Small intestine (tissue), 7 donors: ENCODE measurements at regions not wholly inside any gene's neighbourhood (a gene's known extent, or its start where the extent isn't known, plus 50 kb on each side); places are given as distances from the start of the nearest gene placed in this dataset.

ENCODE experiments used
- DNase-seq, 2 donors: peaks; one replicate each; pipeline versions ENCODE4 v3.0.0 to v3.0.0-alpha.2; 2013
- FAIRE-seq: peaks from 2 replicates; lab custom pipeline; 2012; peaks lifted over from hg19 to GRCh38; lab: Jason Lieb, UNC
- H3K27ac ChIP-seq, 3 donors: one replicate each; pipeline ENCODE4 v1.5.1; 2013; ENCODE audit warnings: low read length in 2 of 3, mild to moderate bottlenecking in 2 of 3, control low read depth in 1 of 3, inconsistent platforms in 1 of 3, low read depth in 1 of 3, moderate library complexity in 1 of 3
- H3K27me3 ChIP-seq, 3 donors: one replicate each; pipeline ENCODE4 v1.6.1; 2013; ENCODE audit warnings: low read length in 3 of 3, inconsistent platforms in 1 of 3; ENCODE audit not compliant: control insufficient read depth in 3 of 3, insufficient read depth in 3 of 3
- H3K36me3 ChIP-seq, 3 donors: one replicate each; pipeline ENCODE4 v1.6.1; 2013; ENCODE audit warnings: low read length in 3 of 3, inconsistent platforms in 1 of 3, low read depth in 1 of 3, mild to moderate bottlenecking in 1 of 3, moderate library complexity in 1 of 3; ENCODE audit not compliant: control insufficient read depth in 3 of 3, insufficient read depth in 2 of 3
- H3K4me1 ChIP-seq, 3 donors: one replicate each; pipeline ENCODE4 v1.6.1; 2013; ENCODE audit warnings: low read length in 2 of 3, inconsistent platforms in 1 of 3, low read depth in 1 of 3, mild to moderate bottlenecking in 1 of 3, moderate library complexity in 1 of 3; ENCODE audit not compliant: control insufficient read depth in 3 of 3, insufficient read depth in 2 of 3
- H3K4me3 ChIP-seq, 3 donors: one replicate each; pipeline ENCODE4 v1.5.1; 2013; ENCODE audit warnings: low read length in 3 of 3, control low read depth in 1 of 3, inconsistent platforms in 1 of 3, low read depth in 1 of 3, mild to moderate bottlenecking in 1 of 3, moderate library complexity in 1 of 3
- H3K9me3 ChIP-seq, 2 donors: one replicate each; pipeline ENCODE4 v1.6.1; 2013; ENCODE audit warnings: low read depth in 1 of 2, low read length in 1 of 2; ENCODE audit not compliant: control insufficient read depth in 2 of 2, insufficient read depth in 1 of 2
- WGBS, 3 donors: extraction: QIAGEN DNeasy Blood & Tissue Kit; methylation state at CpG; one replicate each; pipeline ENCODE4 v1.1.7; 2013; 5-methylcytosine and 5-hydroxymethylcytosine counted together
- donor health status: healthy with polysubstance abuse.
- donor health status: control.
- donor health status: control.
- donor health status: Bipolar disorder and iron deficiency.
- donor health status: healthy.

- FAIRE-seq (no peak), DNase-seq (no peak)
- Histone ChIP-seq H3K4me1 (no peaks in the 10 kb centered on the region), H3K27ac (no peak overlapping the region), H3K27me3 (no peaks in the 10 kb centered on the region), H3K4me3 (no peak overlapping the region), H3K36me3 (no peaks in the 10 kb centered on the region), H3K9me3 (no peaks in the 10 kb centered on the region)
- 59 to 70% (median 60%) methylated on average over 8 of the region's 8 CpGs for WGBS, 3 donors
These were observed 281.1 kb downstream of the PTPRU start for GRCh38 chr1:29517251-29518086.

GRCh38 chr1:29516063-29516820, 279.9 kb downstream of the PTPRU start:
- no peak for DNase-seq
- 69 to 82% (median 71%) methylated on average over 5 of the region's 5 CpGs for WGBS, 3 donors

GRCh38 chr1:29515170-29515955, 279.0 kb downstream of the PTPRU start:
- no peaks in the 10 kb centered on the region for H3K4me1 ChIP-seq
- WGBS, 3 donors = 32 to 67% (median 47%) methylated on average over 7 of the region's 7 CpGs
- H3K9me3 ChIP-seq = no peaks in the 10 kb centered on the region
- H3K27ac ChIP-seq = no peak overlapping the region
- H3K27me3 ChIP-seq = peaks cover 0 to 4% (median 0%) of the 10 kb centered on the region in 3 donors
- no peak for FAIRE-seq
- H3K36me3 ChIP-seq = no peaks in the 10 kb centered on the region
- DNase-seq = no peak
- H3K4me3 ChIP-seq = no peak overlapping the region

More at GRCh38 chr1:29516063-29516820, 279.9 kb downstream of the PTPRU start:
- no peak for FAIRE-seq
- peaks cover 0 to 3% (median 0%) of the 10 kb centered on the region in 3 donors for H3K27me3 ChIP-seq
- no peak overlapping the region for H3K27ac ChIP-seq
- H3K4me3 ChIP-seq = no peak overlapping the region
- no peaks in the 10 kb centered on the region for H3K4me1 ChIP-seq
- H3K9me3 ChIP-seq = no peaks in the 10 kb centered on the region
- no peaks in the 10 kb centered on the region for H3K36me3 ChIP-seq

GRCh38 chr1:29514361-29515169, 278.2 kb downstream of the PTPRU start:
- H3K27ac ChIP-seq = no peak overlapping the region
- no peaks in the 10 kb centered on the region for H3K9me3 ChIP-seq
- no peaks in the 10 kb centered on the region for H3K4me1 ChIP-seq
- DNase-seq = no peak
- peaks cover 0 to 4% (median 0%) of the 10 kb centered on the region in 3 donors for H3K27me3 ChIP-seq
- WGBS, 3 donors = 75 to 80% (median 75%) methylated on average over 18 of the region's 18 CpGs
- H3K4me3 ChIP-seq = no peak overlapping the region
- FAIRE-seq = no peak
- no peaks in the 10 kb centered on the region for H3K36me3 ChIP-seq

GRCh38 chr1:29513357-29513756, 277.0 kb downstream of the PTPRU start:
- Histone ChIP-seq H3K27me3 (peaks cover 0 to 4% (median 2%) of the 10 kb centered on the region in 3 donors), H3K27ac (no peak overlapping the region), H3K4me3 (no peak overlapping the region), H3K36me3 (no peaks in the 10 kb centered on the region), H3K4me1 (no peaks in the 10 kb centered on the region), H3K9me3 (no peaks in the 10 kb centered on the region)
- 53 to 67% (median 59%) methylated on average over 5 of the region's 5 CpGs for WGBS, 3 donors
- FAIRE-seq (no peak), DNase-seq (peak; percentile 4 to 17)

- Histone ChIP-seq H3K27me3 (peaks cover 0 to 6% (median 4%) of the 10 kb centered on the region in 3 donors), H3K4me3 (no peak overlapping the region), H3K4me1 (no peaks in the 10 kb centered on the region), H3K27ac (no peak overlapping the region), H3K9me3 (no peaks in the 10 kb centered on the region), H3K36me3 (no peaks in the 10 kb centered on the region)
- FAIRE-seq (no peak), DNase-seq (no peak)
- WGBS, 3 donors = 76 to 77% (median 76%) methylated on average over 6 of the region's 6 CpGs
These were observed 275.1 kb downstream of the PTPRU start for GRCh38 chr1:29511436-29511835.

GRCh38 chr1:29508458-29509107, 272.3 kb downstream of the PTPRU start:
- DNase-seq (no peak), FAIRE-seq (no peak)
- Histone ChIP-seq H3K27me3 (peaks cover 0 to 6% (median 4%) of the 10 kb centered on the region in 3 donors), H3K4me3 (no peak overlapping the region), H3K4me1 (no peaks in the 10 kb centered on the region), H3K9me3 (no peaks in the 10 kb centered on the region), H3K36me3 (no peaks in the 10 kb centered on the region), H3K27ac (no peak overlapping the region)
- 59 to 69% (median 62%) methylated on average over 3 of the region's 3 CpGs for WGBS, 3 donors
